ENCODE measurements at regions not wholly inside any gene's neighbourhood (a gene's known extent, or its start where the extent isn't known, plus 50 kb on each side); places are given as distances from the start of the nearest gene placed in this dataset.

DNA sequence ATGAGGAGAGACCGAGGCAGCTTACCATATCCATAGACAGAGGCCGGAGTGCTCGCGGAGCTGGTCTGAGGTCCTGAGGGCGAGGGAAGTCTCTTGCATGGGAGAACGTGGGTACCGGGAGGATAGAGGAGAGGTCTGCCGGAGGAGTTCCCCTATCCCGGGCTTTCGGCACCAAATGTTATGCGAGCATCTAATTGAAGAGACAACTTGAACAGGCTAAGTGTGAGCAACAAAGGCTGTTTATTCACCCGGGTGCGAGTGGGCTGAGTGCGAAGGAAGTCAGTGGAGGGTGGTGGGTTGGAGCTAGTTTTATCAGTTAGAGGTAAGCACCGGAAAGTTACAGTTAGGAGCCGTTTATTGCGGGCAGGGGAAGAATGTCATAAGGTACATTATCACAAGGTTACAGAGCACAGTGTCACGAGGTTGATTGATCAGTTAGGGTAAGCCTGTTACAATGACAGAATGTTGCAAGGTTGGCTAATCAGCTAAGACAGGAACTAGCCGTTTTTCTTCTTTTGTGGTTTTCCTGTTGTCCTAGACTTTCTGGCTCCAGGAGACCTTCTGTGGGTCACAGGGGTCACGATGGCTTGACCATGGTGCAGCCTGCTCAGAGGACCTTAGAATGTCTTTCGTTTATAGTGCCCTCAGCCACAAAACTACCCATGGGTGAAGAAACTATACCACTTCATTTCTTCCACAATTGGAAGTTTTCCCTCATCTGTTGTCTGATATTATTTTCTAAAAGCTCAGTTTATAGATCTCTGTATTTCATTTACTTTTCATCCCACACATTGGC, 746.0 kb upstream of the ADGRB3 start:
- DNase-seq (ENCODE audit: low read depth) = no peak
- TF ChIP-seq, protein P1, sequence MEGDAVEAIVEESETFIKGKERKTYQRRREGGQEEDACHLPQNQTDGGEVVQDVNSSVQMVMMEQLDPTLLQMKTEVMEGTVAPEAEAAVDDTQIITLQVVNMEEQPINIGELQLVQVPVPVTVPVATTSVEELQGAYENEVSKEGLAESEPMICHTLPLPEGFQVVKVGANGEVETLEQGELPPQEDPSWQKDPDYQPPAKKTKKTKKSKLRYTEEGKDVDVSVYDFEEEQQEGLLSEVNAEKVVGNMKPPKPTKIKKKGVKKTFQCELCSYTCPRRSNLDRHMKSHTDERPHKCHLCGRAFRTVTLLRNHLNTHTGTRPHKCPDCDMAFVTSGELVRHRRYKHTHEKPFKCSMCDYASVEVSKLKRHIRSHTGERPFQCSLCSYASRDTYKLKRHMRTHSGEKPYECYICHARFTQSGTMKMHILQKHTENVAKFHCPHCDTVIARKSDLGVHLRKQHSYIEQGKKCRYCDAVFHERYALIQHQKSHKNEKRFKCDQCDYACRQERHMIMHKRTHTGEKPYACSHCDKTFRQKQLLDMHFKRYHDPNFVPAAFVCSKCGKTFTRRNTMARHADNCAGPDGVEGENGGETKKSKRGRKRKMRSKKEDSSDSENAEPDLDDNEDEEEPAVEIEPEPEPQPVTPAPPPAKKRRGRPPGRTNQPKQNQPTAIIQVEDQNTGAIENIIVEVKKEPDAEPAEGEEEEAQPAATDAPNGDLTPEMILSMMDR (IDR thresholded peaks at IDR 0.05; ENCODE audit: low read length, missing control alignments) = no peak
- no peak overlapping the region for H3K4me3 ChIP-seq (replicated peaks; ENCODE audit: low read depth, low read length)

DNA sequence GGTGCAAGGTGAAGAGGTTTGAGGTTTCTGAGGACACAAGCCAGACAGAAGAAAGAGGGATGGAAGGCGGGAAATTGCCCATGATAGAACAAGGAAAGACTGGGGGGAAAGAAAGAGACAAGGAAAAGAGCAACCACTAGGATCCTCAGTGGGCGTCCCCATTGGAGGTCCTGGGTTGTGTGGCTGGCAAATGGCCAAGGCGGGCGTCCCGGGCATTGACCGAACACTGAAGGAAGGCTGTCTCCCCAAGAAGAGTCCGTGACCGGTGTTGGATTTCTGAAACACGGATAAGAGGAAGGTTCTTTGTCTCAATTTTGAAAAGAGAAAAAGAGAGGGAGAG, 746.6 kb upstream of the ADGRB3 start:
- H3K4me3 ChIP-seq (replicated peaks; ENCODE audit: low read depth, low read length) = no peak overlapping the region
- TF ChIP-seq, protein P1 (IDR thresholded peaks at IDR 0.05; ENCODE audit: low read length, missing control alignments) = no peak
- DNase-seq (ENCODE audit: low read depth) = no peak

DNA sequence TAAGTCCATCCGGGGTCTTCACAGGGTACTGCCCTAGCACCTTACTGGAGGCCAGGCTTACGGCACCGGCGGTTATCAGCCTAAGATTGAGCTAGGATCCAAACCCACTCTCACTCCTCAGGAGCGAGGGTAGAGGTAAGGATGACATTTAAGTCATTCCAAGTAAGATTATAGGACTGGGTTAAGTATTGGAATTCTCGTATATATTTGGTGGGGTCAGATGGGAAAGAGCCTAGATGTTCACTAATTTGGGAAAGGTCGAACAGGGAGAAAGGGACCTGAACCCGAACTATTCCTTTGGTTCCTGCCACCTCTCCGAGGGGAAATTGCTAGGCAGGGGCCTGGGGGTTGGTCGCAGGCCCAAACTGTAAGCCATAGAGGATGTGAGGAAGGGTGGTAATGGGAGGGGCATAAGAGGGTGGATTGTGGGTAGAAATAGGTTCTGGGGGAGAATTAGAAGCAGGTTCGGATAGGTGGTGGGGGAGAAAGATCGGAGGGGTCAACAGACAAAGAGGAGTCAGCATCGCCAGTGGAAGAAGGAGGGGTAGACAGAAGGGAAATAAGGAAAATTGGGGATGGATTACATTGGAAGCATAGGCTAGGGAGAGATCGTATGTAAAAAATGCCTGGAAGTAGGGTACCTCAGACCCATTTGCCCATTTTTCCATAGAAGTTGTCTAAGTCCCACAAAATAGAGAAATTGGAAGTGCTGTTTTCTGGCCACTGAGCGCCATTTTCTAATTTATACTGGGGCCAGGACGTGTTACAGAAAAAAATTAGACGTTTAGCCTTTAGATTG, 747.1 kb upstream of the ADGRB3 start:
- DNase-seq (ENCODE audit: low read depth) = no peak
- no peak overlapping the region for H3K4me3 ChIP-seq (replicated peaks; ENCODE audit: low read depth, low read length)
- TF ChIP-seq, protein P1 (IDR thresholded peaks at IDR 0.05; ENCODE audit: low read length, missing control alignments) = no peak

DNA sequence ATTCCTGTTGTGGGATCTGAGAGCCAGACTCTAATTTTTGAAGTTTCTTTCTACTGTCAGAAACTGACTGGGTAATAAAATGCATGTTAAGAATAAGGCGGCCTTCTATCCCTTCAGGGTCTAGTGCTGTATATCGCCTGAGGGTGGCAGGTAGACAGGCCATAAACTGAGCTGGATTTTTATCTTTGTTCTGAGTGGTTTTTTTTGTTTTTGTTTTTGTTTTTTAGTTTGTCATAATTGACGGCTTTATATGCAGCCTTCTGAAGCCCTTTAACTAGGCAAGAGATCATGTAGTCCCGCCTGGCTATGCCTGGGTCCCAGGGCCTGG, 747.7 kb upstream of the ADGRB3 start:
- TF ChIP-seq, protein P1 (IDR thresholded peaks at IDR 0.05; ENCODE audit: low read length, missing control alignments) = no peak
- H3K4me3 ChIP-seq (replicated peaks; ENCODE audit: low read depth, low read length) = no peak overlapping the region
- no peak for DNase-seq (ENCODE audit: low read depth)

DNA sequence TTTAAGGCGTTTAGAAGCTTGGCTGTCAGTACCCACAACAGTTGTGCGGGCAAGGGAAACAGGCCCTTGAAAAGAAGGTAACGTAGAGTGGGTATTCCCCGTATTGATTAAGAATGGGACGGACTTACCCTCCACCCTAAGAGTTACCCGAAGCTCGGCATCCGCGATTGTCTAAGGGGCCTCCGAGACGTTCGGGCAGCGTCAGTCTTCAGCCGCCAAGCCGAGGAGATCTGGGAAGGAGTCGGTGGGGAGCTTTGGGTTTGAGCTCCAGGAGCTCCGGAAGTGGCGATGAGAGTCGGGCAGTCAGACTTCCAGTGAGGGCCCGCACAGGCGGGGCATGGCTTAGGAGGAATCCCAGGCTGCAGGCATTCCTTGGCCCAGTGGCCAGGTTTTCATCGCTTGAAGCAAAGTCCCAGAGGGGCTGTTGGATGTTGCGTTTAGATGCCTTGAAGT, 748.2 kb upstream of the ADGRB3 start:
- no peak overlapping the region for H3K4me3 ChIP-seq (replicated peaks; ENCODE audit: low read depth, low read length)
- no peak for DNase-seq (ENCODE audit: low read depth)
- TF ChIP-seq, protein P1 (IDR thresholded peaks at IDR 0.05; ENCODE audit: low read length, missing control alignments) = no peak

DNA sequence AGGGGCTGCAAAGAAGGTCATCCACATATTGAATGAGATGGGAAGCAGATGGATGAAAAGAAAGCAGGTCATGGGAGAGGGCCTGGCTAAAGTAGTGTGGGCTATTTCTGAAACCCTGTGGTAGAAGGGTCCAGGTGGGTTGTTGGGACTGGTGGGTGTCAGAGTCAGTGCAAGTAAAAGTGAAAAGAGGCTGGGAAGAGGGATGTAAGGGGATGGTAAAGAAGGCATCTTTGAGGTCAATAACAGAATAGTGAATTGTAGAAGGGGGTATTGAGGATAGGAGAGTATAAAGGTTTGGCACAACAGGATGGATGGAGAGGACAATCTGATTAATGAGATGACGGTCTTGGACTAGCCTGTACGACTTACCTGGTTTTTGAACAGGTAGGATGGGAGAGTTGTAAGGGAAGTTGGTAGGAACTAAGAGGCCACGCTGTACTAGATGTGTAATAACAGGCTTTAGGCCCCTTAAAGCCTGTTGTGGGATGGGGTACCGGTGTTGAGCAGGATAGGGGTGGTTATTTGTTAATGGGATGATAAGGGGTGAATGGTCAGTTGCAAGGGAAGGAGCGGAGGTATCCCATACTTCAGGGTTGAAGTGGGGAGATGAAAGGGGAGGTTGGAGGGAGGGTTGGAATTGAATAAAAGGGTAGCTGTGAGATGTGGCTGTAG, 748.9 kb upstream of the ADGRB3 start:
- DNase-seq (ENCODE audit: low read depth) = no peak
- TF ChIP-seq, protein P1 (IDR thresholded peaks at IDR 0.05; ENCODE audit: low read length, missing control alignments) = no peak
- H3K4me3 ChIP-seq (replicated peaks; ENCODE audit: low read depth, low read length) = no peak overlapping the region

Measured in fibroblast of pulmonary artery (primary cell).